ENCODE measurements at regions not wholly inside any gene's neighbourhood (a gene's known extent, or its start where the extent isn't known, plus 50 kb on each side); places are given as distances from the start of the nearest gene placed in this dataset.
A peak's percentile ranks its signal among the peaks of the same experiment; 100 is the strongest.

GRCh38 chr5:56455417-56455816 lies 222.3 kb upstream of the ANKRD55 start:
- TF ChIP-seq CTCF (conservative IDR thresholded peaks at IDR 0.05; ENCODE audit: low read length), result no peak
- no peak overlapping the region for H3K4me3 ChIP-seq (ENCODE audit: low read length)
- DNase-seq (ENCODE audit: low read depth), result no peak

- H3K4me3 ChIP-seq (ENCODE audit: low read length), result no peak overlapping the region
- TF ChIP-seq CTCF (conservative IDR thresholded peaks at IDR 0.05; ENCODE audit: low read length), result no peak
- no peak for DNase-seq (ENCODE audit: low read depth)
Observed at GRCh38 chr5:56454219-56454862, 221.2 kb upstream of the ANKRD55 start.

- no peak for TF ChIP-seq CTCF (conservative IDR thresholded peaks at IDR 0.05; ENCODE audit: low read length)
- no peak overlapping the region for H3K4me3 ChIP-seq (ENCODE audit: low read length)
- DNase-seq (ENCODE audit: low read depth), result no peak
Observed at GRCh38 chr5:56451742-56452141, 218.6 kb upstream of the ANKRD55 start.

- DNase-seq (ENCODE audit: low read depth), result no peak
- H3K4me3 ChIP-seq (ENCODE audit: low read length), result no peak overlapping the region
Observed at GRCh38 chr5:56450766-56451165, 217.6 kb upstream of the ANKRD55 start.

GRCh38 chr5:56449071-56449640 lies 216.0 kb upstream of the ANKRD55 start:
- TF ChIP-seq CTCF (conservative IDR thresholded peaks at IDR 0.05; ENCODE audit: low read length), result no peak
- H3K4me3 ChIP-seq (ENCODE audit: low read length), result no peak overlapping the region
- DNase-seq (ENCODE audit: low read depth), result peak; percentile 41

More at GRCh38 chr5:56450766-56451165, 217.6 kb upstream of the ANKRD55 start:
- no peak for TF ChIP-seq CTCF (conservative IDR thresholded peaks at IDR 0.05; ENCODE audit: low read length)

GRCh38 chr5:56447656-56448055 lies 214.5 kb upstream of the ANKRD55 start:
- no peak for TF ChIP-seq CTCF (conservative IDR thresholded peaks at IDR 0.05; ENCODE audit: low read length)
- no peak overlapping the region for H3K4me3 ChIP-seq (ENCODE audit: low read length)
- DNase-seq (ENCODE audit: low read depth), result no peak

- no peak for TF ChIP-seq CTCF (conservative IDR thresholded peaks at IDR 0.05; ENCODE audit: low read length)
- no peak for DNase-seq (ENCODE audit: low read depth)
- no peak overlapping the region for H3K4me3 ChIP-seq (ENCODE audit: low read length)
Observed at GRCh38 chr5:56447232-56447631, 214.1 kb upstream of the ANKRD55 start.
